Neural progenitor cell (in vitro differentiated cells): ENCODE measurements at regions not wholly inside any gene's neighbourhood (a gene's known extent, or its start where the extent isn't known, plus 50 kb on each side); places are given as distances from the start of the nearest gene placed in this dataset.

Source experiments
- DNase-seq: peaks from one replicate; pipeline ENCODE4 v3.0.0-alpha.2; 2016; ENCODE audit warnings: low spot score
- H2AFZ ChIP-seq: fragments of 200-600 bp; sonication (generic); replicated peaks from 2 replicates; pipeline ENCODE4 v1.6.1; 2016; ENCODE audit warnings: antibody characterized with exemption
- H3F3A ChIP-seq: fragments of 200-600 bp; sonication (generic); 2 replicates; pipeline ENCODE4 v1.6.1; 2016; ENCODE audit warnings: antibody characterized with exemption, low read depth
- H3K27ac ChIP-seq: fragments of 200-600 bp; sonication (generic); 2 replicates; pipeline ENCODE4 v1.5.1; 2016; ENCODE audit warnings: mild to moderate bottlenecking
- H3K27me3 ChIP-seq: fragments of 200-600 bp; sonication (generic); 2 replicates; pipeline ENCODE4 v1.6.1; 2016; ENCODE audit warnings: mild to moderate bottlenecking, moderate library complexity
- H3K36me3 ChIP-seq: fragments of 200-600 bp; sonication (generic); 2 replicates; pipeline ENCODE4 v1.5.1; 2016
- H3K4me1 ChIP-seq: fragments of 200-600 bp; sonication (generic); 2 replicates; pipeline ENCODE4 v1.6.1; 2016; ENCODE audit warnings: mixed run types
- H3K4me2 ChIP-seq: fragments of 200-600 bp; sonication (generic); 2 replicates; pipeline ENCODE4 v1.6.1; 2016
- H3K4me3 ChIP-seq: fragments of 200-600 bp; sonication (generic); 2 replicates; pipeline ENCODE4 v1.5.1; 2016
- H3K79me2 ChIP-seq: fragments of 200-600 bp; sonication (generic); 2 replicates; pipeline ENCODE4 v1.6.1; 2016; ENCODE audit warnings: low read depth
- H3K9ac ChIP-seq: fragments of 200-600 bp; sonication (generic); 2 replicates; pipeline ENCODE4 v1.6.1; 2016
- H3K9me3 ChIP-seq: fragments of 200-600 bp; sonication (generic); 2 replicates; pipeline ENCODE4 v1.5.1; 2016; ENCODE audit warnings: low read depth
- H4K20me1 ChIP-seq: fragments of 200-600 bp; sonication (generic); 2 replicates; pipeline ENCODE4 v1.6.1; 2016; ENCODE audit warnings: low read depth
- H3K27ac Mint-ChIP-seq: 3 replicates; pipeline ENCODE4 v1.8.0; 2021; ENCODE audit warnings: mixed read lengths
- H3K27me3 Mint-ChIP-seq: 2 replicates; pipeline ENCODE4 v1.8.0; 2022; ENCODE audit warnings: low read depth, mild to moderate bottlenecking, inconsistent platforms, moderate library complexity, mixed read lengths; ENCODE audit not compliant: insufficient read depth
- H3K36me3 Mint-ChIP-seq: 3 replicates; pipeline ENCODE4 v1.8.0; 2021; ENCODE audit warnings: mixed read lengths
- H3K4me1 Mint-ChIP-seq: 3 replicates; pipeline ENCODE4 v1.8.0; 2021; ENCODE audit warnings: mixed read lengths
- H3K4me3 Mint-ChIP-seq: 3 replicates; pipeline ENCODE4 v1.8.0; 2021; ENCODE audit warnings: mild to moderate bottlenecking, moderate library complexity, mixed read lengths
- H3K9me3 Mint-ChIP-seq: 3 replicates; pipeline ENCODE4 v1.8.0; 2020; ENCODE audit warnings: mixed read lengths
- CTCF ChIP-seq: fragments of 200-600 bp; sonication (generic); IDR thresholded peaks from 2 replicates; pipeline ENCODE4 v1.5.1; 2017; ENCODE audit warnings: antibody characterized with exemption, mild to moderate bottlenecking
- EZH2 ChIP-seq: fragments of 200-600 bp; sonication (generic); IDR thresholded peaks from 2 replicates; pipeline ENCODE4 v1.6.1; 2017; ENCODE audit warnings: antibody characterized with exemption, mild to moderate bottlenecking, moderate library complexity
- EZH2phosphoT487 ChIP-seq: fragments of 200-600 bp; sonication (generic); IDR thresholded peaks from 2 replicates; pipeline ENCODE4 v1.6.1; 2017; ENCODE audit warnings: antibody characterized with exemption

DNA sequence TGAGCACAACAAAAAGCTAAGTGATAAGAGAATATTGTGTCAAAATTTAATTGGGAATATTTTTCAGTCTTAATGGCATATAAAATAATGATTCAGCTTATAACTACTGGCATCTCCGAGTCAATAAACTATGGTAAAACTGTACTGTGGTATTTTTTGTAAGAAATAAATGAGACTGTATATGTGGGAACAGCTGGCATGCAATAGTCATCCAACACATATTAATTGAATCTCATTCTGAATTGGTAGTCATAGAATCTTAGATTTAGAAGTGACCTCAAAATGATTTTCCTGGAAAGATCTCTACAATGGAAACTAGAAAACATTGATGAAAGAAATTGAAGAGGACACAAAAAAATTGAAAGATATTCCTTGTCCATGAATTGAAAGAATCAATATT is 133.4 kb upstream of the SLC7A14 start:
- Mint-ChIP-seq H3K4me1 (peaks cover 3% of the 10 kb centered on the region), H3K36me3 (no peaks in the 10 kb centered on the region), H3K27me3 (peaks cover 2% of the 10 kb centered on the region), H3K27ac (no peak overlapping the region), H3K4me3 (no peak overlapping the region), H3K9me3 (peaks cover 4% of the 10 kb centered on the region)
- Histone ChIP-seq H3K9ac (no peak overlapping the region), H3K4me1 (no peaks in the 10 kb centered on the region), H4K20me1 (no peaks in the 10 kb centered on the region), H3F3A (no peaks in the 10 kb centered on the region), H3K4me3 (no peak overlapping the region), H3K27me3 (no peaks in the 10 kb centered on the region), H3K27ac (no peak overlapping the region), H3K79me2 (no peaks in the 10 kb centered on the region), H3K9me3 (no peaks in the 10 kb centered on the region), H2AFZ (no peak overlapping the region), H3K4me2 (no peak overlapping the region), H3K36me3 (no peaks in the 10 kb centered on the region)
- DNase-seq = no peak
- no peak for TF ChIP-seq CTCF

DNA sequence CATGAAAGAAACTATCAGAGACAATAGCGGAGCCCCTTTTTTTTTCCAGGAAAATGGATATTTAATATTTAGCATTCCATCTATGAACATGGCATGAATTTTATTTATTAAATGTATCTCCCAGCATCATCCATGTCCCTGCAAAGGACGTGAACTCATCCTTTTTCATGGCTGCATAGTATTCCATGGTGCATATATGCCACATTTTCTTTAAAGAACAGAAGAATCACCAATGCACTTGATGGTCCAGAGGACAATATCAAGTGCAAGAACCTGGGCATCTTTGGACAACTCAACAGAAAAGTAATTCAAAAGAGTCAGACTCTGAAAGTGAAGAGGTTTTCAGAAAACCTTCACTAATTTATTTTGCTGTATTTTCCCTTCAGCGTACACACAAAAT is 133.0 kb upstream of the SLC7A14 start:
- Mint-ChIP-seq H3K36me3 (no peaks in the 10 kb centered on the region), H3K27me3 (peaks cover 2% of the 10 kb centered on the region), H3K27ac (no peak overlapping the region), H3K4me3 (no peak overlapping the region), H3K4me1 (no peaks in the 10 kb centered on the region), H3K9me3 (peaks cover 4% of the 10 kb centered on the region)
- DNase-seq = no peak
- Histone ChIP-seq H4K20me1 (no peaks in the 10 kb centered on the region), H3K4me2 (no peak overlapping the region), H2AFZ (no peak overlapping the region), H3F3A (no peaks in the 10 kb centered on the region), H3K27ac (no peak overlapping the region), H3K9me3 (no peaks in the 10 kb centered on the region), H3K36me3 (no peaks in the 10 kb centered on the region), H3K4me3 (no peak overlapping the region), H3K79me2 (no peaks in the 10 kb centered on the region), H3K4me1 (no peaks in the 10 kb centered on the region), H3K27me3 (no peaks in the 10 kb centered on the region), H3K9ac (no peak overlapping the region)
- no peak for TF ChIP-seq EZH2phosphoT487
- TF ChIP-seq EZH2 = no peak
- TF ChIP-seq CTCF = no peak

GRCh38 chr3:170717410-170718402 is 131.8 kb upstream of the SLC7A14 start:
- Mint-ChIP-seq H3K4me1 (no peaks in the 10 kb centered on the region), H3K36me3 (no peaks in the 10 kb centered on the region), H3K27me3 (peaks cover 2% of the 10 kb centered on the region), H3K4me3 (no peak overlapping the region), H3K27ac (no peak overlapping the region), H3K9me3 (peaks cover 4% of the 10 kb centered on the region)
- H3K79me2 ChIP-seq = no peaks in the 10 kb centered on the region
- DNase-seq = no peak
- H3K9me3 ChIP-seq = no peaks in the 10 kb centered on the region
- TF ChIP-seq EZH2 = no peak
- no peak for TF ChIP-seq EZH2phosphoT487
- no peak for TF ChIP-seq CTCF
- H3K4me2 ChIP-seq = no peak overlapping the region
- H3K36me3 ChIP-seq = no peaks in the 10 kb centered on the region
- no peaks in the 10 kb centered on the region for H3K4me1 ChIP-seq
- no peaks in the 10 kb centered on the region for H3K27me3 ChIP-seq
- H3K27ac ChIP-seq = no peak overlapping the region
- no peak overlapping the region for H2AFZ ChIP-seq
- H3K4me3 ChIP-seq = no peak overlapping the region
- H3F3A ChIP-seq = no peaks in the 10 kb centered on the region
- no peaks in the 10 kb centered on the region for H4K20me1 ChIP-seq
- no peak overlapping the region for H3K9ac ChIP-seq
